A673 (cell line): ENCODE measurements at regions not wholly inside any gene's neighbourhood (a gene's known extent, or its start where the extent isn't known, plus 50 kb on each side); places are given as distances from the start of the nearest gene placed in this dataset.

ENCODE experiments used
- BruUV-seq: library from RNA; stranded (reverse); fragments of 400-500 nt; replicated peaks from 2 replicates; lab custom pipeline; 2021; lab: Mats Ljungman, UMichigan
- CTCF ChIA-PET: fragments of 300-600 bp; sonication (Branson Sonifier 250); formaldehyde crosslinking; loops from one replicate; lab custom pipeline; 2022; ENCODE audit warnings: antibody characterized with exemption; lab: Charles Lee
- POLR2A ChIA-PET: fragments of 300-600 bp; sonication (Branson Sonifier 250); formaldehyde crosslinking; loops from one replicate; lab custom pipeline; 2022; ENCODE audit warnings: antibody characterized with exemption; ENCODE audit not compliant: low non-redundant PET; lab: Charles Lee
- DNase-seq: peaks from one replicate; pipeline ENCODE4 v3.0.0-alpha.2; 2015; ENCODE audit warnings: low spot score
- H3K27ac ChIP-seq: fragments of 200-600 bp; sonication (generic); 2 replicates; pipeline ENCODE4 v1.5.1; 2016; ENCODE audit warnings: mixed run types, low read depth, mild to moderate bottlenecking, mixed read lengths, antibody characterized with exemption, low read length; ENCODE audit not compliant: poor library complexity, severe bottlenecking
- H3K27me3 ChIP-seq: fragments of 200-600 bp; sonication (generic); replicated peaks from 2 replicates; pipeline ENCODE4 v1.6.1; 2017; ENCODE audit warnings: mixed run types, low read depth, mild to moderate bottlenecking, mixed read lengths, antibody characterized with exemption, low read length; ENCODE audit not compliant: insufficient read depth, poor library complexity
- H3K36me3 ChIP-seq: fragments of 200-600 bp; sonication (generic); 2 replicates; pipeline ENCODE4 v1.6.1; 2016; ENCODE audit warnings: mixed run types, mild to moderate bottlenecking, mixed read lengths, antibody characterized with exemption, low read length; ENCODE audit not compliant: insufficient read depth, poor library complexity, severe bottlenecking
- H3K4me1 ChIP-seq: fragments of 200-600 bp; sonication (generic); 2 replicates; pipeline ENCODE4 v1.6.1; 2017; ENCODE audit warnings: mixed run types, mild to moderate bottlenecking, mixed read lengths, antibody characterized with exemption, low read length; ENCODE audit not compliant: insufficient read depth, poor library complexity, severe bottlenecking
- H3K4me3 ChIP-seq: fragments of 200-600 bp; sonication (generic); 2 replicates; pipeline ENCODE4 v1.5.1; 2016; ENCODE audit warnings: low read depth, mixed run types, mild to moderate bottlenecking, mixed read lengths, low read length; ENCODE audit not compliant: poor library complexity, severe bottlenecking
- H3K9me3 ChIP-seq: fragments of 200-600 bp; sonication (generic); 2 replicates; pipeline ENCODE4 v1.6.1; 2016; ENCODE audit warnings: mixed run types, low read depth, mild to moderate bottlenecking, mixed read lengths, antibody characterized with exemption, low read length; ENCODE audit not compliant: poor library complexity, severe bottlenecking
- EZH2 ChIP-seq: fragments of 200-600 bp; sonication (generic); IDR thresholded peaks from 2 replicates; pipeline ENCODE4 v1.6.1; 2017; ENCODE audit warnings: borderline replicate concordance, low read depth, mild to moderate bottlenecking, mixed read lengths, antibody characterized with exemption, low read length; ENCODE audit not compliant: poor library complexity, severe bottlenecking
- intact Hi-C: fragments of 100-400 bp; cut with micrococcal nuclease; formaldehyde crosslinking; loops from one replicate; pipeline ENCODE4 v1.10.0; 2022; ENCODE audit not compliant: unreplicated experiment
- TF ChIP-seq, protein P1 (sequence below): fragments of 300-800, 200-600 bp; sonication (generic); conservative IDR thresholded peaks from 2 replicates; pipeline ENCODE4 v1.5.1; 2017; ENCODE audit warnings: low read depth, mild to moderate bottlenecking, antibody characterized with exemption, low read length, moderate library complexity, mixed read lengths

DNA sequence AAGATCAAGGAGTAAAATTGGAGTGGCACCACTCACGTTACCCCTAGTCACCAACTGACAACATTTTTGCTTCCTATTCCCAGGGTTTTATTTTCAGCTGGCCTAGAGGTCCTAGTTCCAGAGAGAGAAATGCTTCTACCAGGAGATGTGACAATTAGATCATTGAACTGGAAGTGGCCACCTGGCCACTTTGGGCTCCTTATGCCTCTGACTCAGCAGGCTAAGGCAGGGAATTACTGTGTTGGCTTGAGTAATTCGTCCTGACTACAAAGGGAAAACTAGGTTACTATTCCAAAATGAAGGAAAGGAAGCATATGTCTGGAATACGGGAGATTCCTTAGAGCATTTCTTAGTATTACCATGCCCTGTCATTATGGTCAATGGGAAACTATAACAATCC, 831.6 kb upstream of the NDST4 start:
- H3K36me3 ChIP-seq, result no peaks in the 10 kb centered on the region
- no peaks in the 10 kb centered on the region for H3K9me3 ChIP-seq
- H3K4me1 ChIP-seq, result no peaks in the 10 kb centered on the region
- TF ChIP-seq, protein P1, sequence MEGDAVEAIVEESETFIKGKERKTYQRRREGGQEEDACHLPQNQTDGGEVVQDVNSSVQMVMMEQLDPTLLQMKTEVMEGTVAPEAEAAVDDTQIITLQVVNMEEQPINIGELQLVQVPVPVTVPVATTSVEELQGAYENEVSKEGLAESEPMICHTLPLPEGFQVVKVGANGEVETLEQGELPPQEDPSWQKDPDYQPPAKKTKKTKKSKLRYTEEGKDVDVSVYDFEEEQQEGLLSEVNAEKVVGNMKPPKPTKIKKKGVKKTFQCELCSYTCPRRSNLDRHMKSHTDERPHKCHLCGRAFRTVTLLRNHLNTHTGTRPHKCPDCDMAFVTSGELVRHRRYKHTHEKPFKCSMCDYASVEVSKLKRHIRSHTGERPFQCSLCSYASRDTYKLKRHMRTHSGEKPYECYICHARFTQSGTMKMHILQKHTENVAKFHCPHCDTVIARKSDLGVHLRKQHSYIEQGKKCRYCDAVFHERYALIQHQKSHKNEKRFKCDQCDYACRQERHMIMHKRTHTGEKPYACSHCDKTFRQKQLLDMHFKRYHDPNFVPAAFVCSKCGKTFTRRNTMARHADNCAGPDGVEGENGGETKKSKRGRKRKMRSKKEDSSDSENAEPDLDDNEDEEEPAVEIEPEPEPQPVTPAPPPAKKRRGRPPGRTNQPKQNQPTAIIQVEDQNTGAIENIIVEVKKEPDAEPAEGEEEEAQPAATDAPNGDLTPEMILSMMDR, result no peak
- no peak for TF ChIP-seq EZH2
- no peak overlapping the region for H3K4me3 ChIP-seq
- intact Hi-C loops, result no loop called here
- no peak overlapping the region for H3K27ac ChIP-seq
- no peaks in the 10 kb centered on the region for H3K27me3 ChIP-seq
- CTCF ChIA-PET, result no interaction called here
- POLR2A ChIA-PET, result no interaction called here
- BruUV-seq, result no TSS peak
- no peak for DNase-seq

DNA sequence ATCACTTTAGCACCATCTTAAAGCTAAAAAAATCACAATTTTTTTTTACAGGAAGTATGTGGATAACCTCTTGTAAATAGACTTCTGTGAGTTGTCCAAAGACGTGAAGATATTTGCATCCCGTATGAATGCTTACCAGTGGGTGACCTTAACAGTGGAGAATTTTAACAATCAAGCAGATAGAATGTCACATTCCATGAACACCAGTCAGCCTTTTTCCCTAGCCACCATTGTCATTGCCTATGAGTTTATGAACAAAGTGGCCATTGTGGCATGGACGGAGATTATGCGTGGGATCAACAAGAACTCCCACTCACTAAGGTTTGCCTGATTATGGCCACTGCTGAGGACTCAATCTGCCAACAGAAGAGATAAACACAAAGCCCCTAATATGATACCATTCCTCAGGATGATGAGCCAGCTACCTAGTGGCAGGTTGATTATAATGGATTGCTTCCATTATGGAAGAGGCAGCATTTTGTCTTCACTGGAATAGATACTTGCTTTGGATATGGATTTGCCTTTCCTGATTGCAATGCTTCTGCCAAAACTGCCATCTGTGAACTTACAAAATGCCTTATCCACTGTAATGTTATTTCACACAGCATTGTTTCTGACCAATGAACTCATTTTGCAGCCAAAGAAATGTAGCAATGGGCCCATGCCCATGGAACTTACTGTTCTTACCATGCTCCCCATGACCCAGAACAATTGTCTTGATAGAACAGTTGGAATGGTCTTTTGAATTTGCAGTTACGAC, 830.9 kb upstream of the NDST4 start:
- no peak overlapping the region for H3K4me3 ChIP-seq
- no peaks in the 10 kb centered on the region for H3K4me1 ChIP-seq
- ChIA-PET POLR2A (no interaction called here), CTCF (no interaction called here)
- no TSS peak for BruUV-seq
- no peaks in the 10 kb centered on the region for H3K36me3 ChIP-seq
- TF ChIP-seq EZH2, result no peak
- TF ChIP-seq, protein P1, result no peak
- H3K27ac ChIP-seq, result no peak overlapping the region
- no peak for DNase-seq
- H3K27me3 ChIP-seq, result no peaks in the 10 kb centered on the region
- intact Hi-C loops, result no loop called here
- H3K9me3 ChIP-seq, result no peaks in the 10 kb centered on the region

DNA sequence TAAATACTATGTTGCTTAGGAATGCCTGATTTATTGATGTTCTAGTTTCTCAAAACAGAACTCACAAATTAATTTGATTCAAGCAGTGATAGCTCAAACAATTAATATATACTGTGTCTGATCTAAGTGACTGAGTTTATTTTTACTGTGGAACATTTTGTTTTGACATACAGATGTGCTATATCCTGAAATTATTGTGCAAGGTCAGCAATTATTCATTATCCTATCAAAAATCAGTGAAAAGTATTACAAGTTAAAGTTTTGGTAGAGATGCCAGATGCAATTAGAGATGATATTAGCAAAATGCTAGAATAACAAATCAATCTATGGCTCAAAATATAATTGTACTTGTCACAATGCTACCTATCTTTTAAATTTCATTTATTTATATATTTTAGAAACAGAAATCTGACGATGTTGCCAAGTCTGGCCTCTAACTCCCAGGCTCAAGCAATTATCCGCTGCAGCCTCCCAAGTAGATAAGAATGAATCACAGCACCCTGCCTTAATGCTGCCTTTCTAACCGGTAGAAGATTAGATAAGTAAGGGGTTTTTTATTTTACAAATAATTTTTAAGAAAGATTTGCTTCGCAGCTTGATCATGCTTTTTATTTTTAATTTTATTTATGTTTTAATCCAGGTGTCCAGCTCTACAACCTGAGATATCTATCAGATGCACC, 825.5 kb upstream of the NDST4 start:
- no peaks in the 10 kb centered on the region for H3K27me3 ChIP-seq
- no peaks in the 10 kb centered on the region for H3K9me3 ChIP-seq
- H3K27ac ChIP-seq, result no peak overlapping the region
- intact Hi-C loops, result no loop called here
- H3K4me1 ChIP-seq, result no peaks in the 10 kb centered on the region
- H3K36me3 ChIP-seq, result no peaks in the 10 kb centered on the region
- H3K4me3 ChIP-seq, result no peak overlapping the region
- CTCF ChIA-PET, result no interaction called here
- TF ChIP-seq, protein P1, result no peak
- TF ChIP-seq EZH2, result no peak
- POLR2A ChIA-PET, result no interaction called here
- DNase-seq, result no peak
- BruUV-seq, result no TSS peak
